Kidney (tissue), 13 donors: ENCODE measurements at regions not wholly inside any gene's neighbourhood (a gene's known extent, or its start where the extent isn't known, plus 50 kb on each side); places are given as distances from the start of the nearest gene placed in this dataset.
A peak's percentile ranks its signal among the peaks of the same experiment; 100 is the strongest.

Source experiments
- DNase-seq, 5 donors: peaks; one replicate each; pipeline ENCODE4 v3.0.0-alpha.2; 2013 to 2020
- FAIRE-seq: peaks from 2 replicates; lab custom pipeline; 2012; peaks lifted over from hg19 to GRCh38; lab: Jason Lieb, UNC
- H3K27ac ChIP-seq, 2 donors: one replicate each; pipeline ENCODE4 v1.7.0; 2013; ENCODE audit warnings: low read depth in 2 of 2, low read length in 2 of 2, inconsistent platforms in 1 of 2
- H3K27me3 ChIP-seq: one replicate; pipeline ENCODE4 v1.7.1; 2013; ENCODE audit warnings: low read length, inconsistent platforms; ENCODE audit not compliant: control insufficient read depth, insufficient read depth
- H3K36me3 ChIP-seq, 3 donors: one replicate each; pipeline versions ENCODE4 v1.7.0 to v1.7.1; 2013; ENCODE audit warnings: low read length in 3 of 3, control low read depth in 1 of 3, inconsistent platforms in 1 of 3; ENCODE audit not compliant: insufficient read depth in 3 of 3, control insufficient read depth in 2 of 3
- H3K4me1 ChIP-seq, 3 donors: one replicate each; pipeline versions ENCODE4 v1.7.0 to v1.7.1; 2013; ENCODE audit warnings: low read length in 3 of 3, inconsistent platforms in 1 of 3, low read depth in 1 of 3; ENCODE audit not compliant: control insufficient read depth in 2 of 3, insufficient read depth in 2 of 3
- H3K4me3 ChIP-seq, 3 donors: one replicate each; pipeline versions ENCODE4 v1.7.0 to v1.8.1; 2013; ENCODE audit warnings: low read length in 3 of 3, control low read depth in 1 of 3, inconsistent platforms in 1 of 3
- H3K9ac ChIP-seq, 3 donors: one replicate each; pipeline versions ENCODE4 v1.7.0 to v1.7.1; 2013; ENCODE audit warnings: low read length in 3 of 3, control low read depth in 1 of 3, inconsistent platforms in 1 of 3
- H3K9me3 ChIP-seq, 3 donors: one replicate each; pipeline versions ENCODE4 v1.7.0 to v1.7.1; 2013; ENCODE audit warnings: low read length in 3 of 3, control low read depth in 1 of 3, inconsistent platforms in 1 of 3; ENCODE audit not compliant: control insufficient read depth in 2 of 3, insufficient read depth in 1 of 3
- CTCF ChIP-seq: IDR thresholded peaks from 3 replicates; pipeline ENCODE4 v1.5.1; 2012; ENCODE audit warnings: mild to moderate bottlenecking, moderate library complexity, borderline replicate concordance; ENCODE audit not compliant: insufficient read depth; ENCODE audit errors: extremely low read depth
- intact Hi-C: fragments of 100-400 bp; cut with DNase I; formaldehyde crosslinking; loops from one replicate; pipeline ENCODE4 v1.11.1; 2022
- donor health status: control.
- donor health status: control.
- donor health status: control.
- donor health status: control.
- donor health status: control.
- donor health status: DM: yes; HTN: yes; CAD: no.
- donor health status: Normal renal cell carcinoma (clear cell type).

GRCh38 chr2:59868981-59869380, 684.5 kb downstream of the BCL11A start:
- H3K9me3 ChIP-seq = no peaks in the 10 kb centered on the region
- no peak overlapping the region for H3K9ac ChIP-seq
- FAIRE-seq (no peak), DNase-seq (no peak)
- no peaks in the 10 kb centered on the region for H3K27me3 ChIP-seq
- no peaks in the 10 kb centered on the region for H3K36me3 ChIP-seq
- no peaks in the 10 kb centered on the region for H3K4me1 ChIP-seq
- no peak overlapping the region for H3K4me3 ChIP-seq
- TF ChIP-seq CTCF = no peak
- H3K27ac ChIP-seq = no peak overlapping the region
- intact Hi-C loops = no loop called here

GRCh38 chr2:59866436-59866835, 687.0 kb downstream of the BCL11A start:
- H3K9ac ChIP-seq = no peak overlapping the region
- TF ChIP-seq CTCF = no peak
- H3K4me3 ChIP-seq = no peak overlapping the region
- DNase-seq (no peak), FAIRE-seq (peak; percentile 70)
- H3K4me1 ChIP-seq = no peaks in the 10 kb centered on the region
- intact Hi-C loops = no loop called here
- H3K27ac ChIP-seq = no peak overlapping the region
- no peaks in the 10 kb centered on the region for H3K36me3 ChIP-seq
- no peaks in the 10 kb centered on the region for H3K9me3 ChIP-seq
- no peaks in the 10 kb centered on the region for H3K27me3 ChIP-seq

- H3K4me3 ChIP-seq = no peak overlapping the region
- intact Hi-C loops = no loop called here
- FAIRE-seq = no peak
Observed at GRCh38 chr2:59858540-59858939, 694.9 kb downstream of the BCL11A start.

More at GRCh38 chr2:59858540-59858939, 694.9 kb downstream of the BCL11A start:
- no peak overlapping the region for H3K27ac ChIP-seq
- H3K36me3 ChIP-seq = no peaks in the 10 kb centered on the region
- no peak for DNase-seq
- no peaks in the 10 kb centered on the region for H3K4me1 ChIP-seq
- no peak for TF ChIP-seq CTCF
- no peaks in the 10 kb centered on the region for H3K27me3 ChIP-seq
- H3K9ac ChIP-seq = no peak overlapping the region
- no peaks in the 10 kb centered on the region for H3K9me3 ChIP-seq
